ENCODE measurements at regions not wholly inside any gene's neighbourhood (a gene's known extent, or its start where the extent isn't known, plus 50 kb on each side); places are given as distances from the start of the nearest gene placed in this dataset.

- Histone ChIP-seq H3K27ac (no peak overlapping the region), H3K4me1 (ENCODE audit: control insufficient read depth in 1 of 2, insufficient read depth in 1 of 2, low read depth in 1 of 2, low read length in 1 of 2) (no peaks in the 10 kb centered on the region), H3K9me3 (no peaks in the 10 kb centered on the region), H3K27me3 (peaks cover 18% of the 10 kb centered on the region), H3K4me3 (ENCODE audit: low read depth in 1 of 2, low read length in 1 of 2) (no peak overlapping the region), H3K36me3 (no peaks in the 10 kb centered on the region)
- no peak for TF ChIP-seq CTCF (IDR thresholded peaks at IDR 0.05)
Measured at GRCh38 chr15:88716543-88717381, 77.9 kb downstream of the ISG20 start.

GRCh38 chr15:88717382-88718031 lies 78.7 kb downstream of the ISG20 start:
- Histone ChIP-seq H3K27me3 (peaks cover 10% of the 10 kb centered on the region), H3K27ac (no peak overlapping the region), H3K4me3 (ENCODE audit: low read depth in 1 of 2, low read length in 1 of 2) (no peak overlapping the region), H3K36me3 (no peaks in the 10 kb centered on the region), H3K4me1 (ENCODE audit: control insufficient read depth in 1 of 2, insufficient read depth in 1 of 2, low read depth in 1 of 2, low read length in 1 of 2) (no peaks in the 10 kb centered on the region), H3K9me3 (no peaks in the 10 kb centered on the region)
- TF ChIP-seq CTCF (IDR thresholded peaks at IDR 0.05) = no peak

GRCh38 chr15:88718731-88719130 lies 79.9 kb downstream of the ISG20 start:
- peaks cover 8% of the 10 kb centered on the region for H3K27me3 ChIP-seq
- no peak overlapping the region for H3K27ac ChIP-seq
- no peaks in the 10 kb centered on the region for H3K9me3 ChIP-seq
- no peak overlapping the region for H3K4me3 ChIP-seq (ENCODE audit: low read depth in 1 of 2, low read length in 1 of 2)
- no peaks in the 10 kb centered on the region for H3K4me1 ChIP-seq (ENCODE audit: control insufficient read depth in 1 of 2, insufficient read depth in 1 of 2, low read depth in 1 of 2, low read length in 1 of 2)
- H3K36me3 ChIP-seq = no peaks in the 10 kb centered on the region
- no peak for TF ChIP-seq CTCF (IDR thresholded peaks at IDR 0.05)

GRCh38 chr15:88719654-88720053 lies 80.8 kb downstream of the ISG20 start:
- H3K4me3 ChIP-seq (ENCODE audit: low read depth in 1 of 2, low read length in 1 of 2) = no peak overlapping the region
- H3K4me1 ChIP-seq (ENCODE audit: control insufficient read depth in 1 of 2, insufficient read depth in 1 of 2, low read depth in 1 of 2, low read length in 1 of 2) = no peaks in the 10 kb centered on the region
- H3K27me3 ChIP-seq = peaks cover 8% of the 10 kb centered on the region
- no peaks in the 10 kb centered on the region for H3K36me3 ChIP-seq
- H3K9me3 ChIP-seq = no peaks in the 10 kb centered on the region
- no peak overlapping the region for H3K27ac ChIP-seq
- no peak for TF ChIP-seq CTCF (IDR thresholded peaks at IDR 0.05)

GRCh38 chr15:88725305-88726210 lies 77.7 kb upstream of the ACAN start:
- Histone ChIP-seq H3K27me3 (no peaks in the 10 kb centered on the region), H3K4me3 (ENCODE audit: low read depth in 1 of 2, low read length in 1 of 2) (no peak overlapping the region), H3K4me1 (ENCODE audit: control insufficient read depth in 1 of 2, insufficient read depth in 1 of 2, low read depth in 1 of 2, low read length in 1 of 2) (no peaks in the 10 kb centered on the region), H3K36me3 (no peaks in the 10 kb centered on the region), H3K9me3 (no peaks in the 10 kb centered on the region), H3K27ac (no peak overlapping the region)
- no peak for TF ChIP-seq CTCF (IDR thresholded peaks at IDR 0.05)

Data from neutrophil (primary cell).